NCI-H2227 (cell line): ENCODE measurements at regions not wholly inside any gene's neighbourhood (a gene's known extent, or its start where the extent isn't known, plus 50 kb on each side); places are given as distances from the start of the nearest gene placed in this dataset.

ENCODE experiments used
- DNase-seq: peaks from one replicate; lab custom pipeline; 2025; ENCODE audit not compliant: unreplicated experiment; lab: John Stamatoyannopoulos, UW

DNA sequence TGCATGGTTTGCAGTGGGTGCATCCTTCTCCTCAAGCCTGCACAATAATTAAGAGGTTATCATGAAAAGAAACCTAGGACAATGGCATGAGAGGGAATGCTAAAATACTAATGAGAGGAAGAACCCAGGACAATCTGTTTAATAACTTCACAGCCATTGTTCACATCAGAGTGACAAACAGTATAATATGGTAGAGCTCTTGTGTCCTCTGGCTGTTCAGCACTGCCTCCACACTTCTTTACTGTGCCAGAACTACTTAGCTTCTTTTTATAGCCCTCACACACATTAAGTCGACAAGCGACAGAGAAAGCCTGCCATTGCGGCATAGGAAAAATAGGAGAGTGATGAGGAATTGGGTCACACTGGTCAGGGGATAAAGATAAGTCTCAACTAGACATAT is 65.0 kb upstream of the MEIS2 start:
- DNase-seq, result no peak

DNA sequence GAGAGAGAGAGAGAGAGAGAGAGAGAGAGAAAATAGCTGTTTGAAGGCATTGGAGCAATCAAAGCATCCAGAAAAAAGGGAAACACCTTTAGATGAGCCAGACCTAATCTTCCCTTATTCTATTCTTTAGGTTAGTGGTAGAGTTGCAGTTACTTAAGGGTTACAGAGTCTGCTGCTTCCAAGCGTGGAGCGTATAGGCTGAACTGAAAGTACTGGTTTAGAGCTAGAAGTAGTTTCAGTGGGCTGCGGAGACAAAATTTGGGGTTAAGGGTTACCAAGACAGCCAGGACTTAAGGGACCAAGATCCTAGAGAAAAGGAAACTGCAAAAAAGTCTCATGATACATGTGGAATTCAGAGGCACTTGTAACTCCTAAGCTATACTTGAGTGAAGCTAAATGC is 66.1 kb upstream of the MEIS2 start:
- DNase-seq, result no peak

DNA sequence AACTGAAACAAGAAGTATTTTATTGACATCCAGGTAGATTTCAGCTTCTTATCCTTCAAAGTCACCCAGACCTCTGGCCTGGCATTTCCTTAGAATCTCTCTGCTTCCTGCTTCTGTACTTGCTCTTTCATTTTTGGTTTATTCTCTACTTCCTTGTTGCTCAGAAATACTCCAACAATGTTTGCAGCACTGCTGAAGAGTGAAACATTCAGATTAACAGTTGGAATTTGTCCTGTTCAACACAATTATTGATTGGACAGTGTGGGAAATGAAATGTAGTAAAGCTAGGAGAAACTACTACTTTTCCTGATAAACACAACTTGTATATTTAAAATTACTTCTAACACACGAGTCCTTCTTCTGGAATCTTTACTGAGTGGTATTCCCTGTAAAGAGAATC is 81.0 kb upstream of the MEIS2 start:
- no peak for DNase-seq

DNA sequence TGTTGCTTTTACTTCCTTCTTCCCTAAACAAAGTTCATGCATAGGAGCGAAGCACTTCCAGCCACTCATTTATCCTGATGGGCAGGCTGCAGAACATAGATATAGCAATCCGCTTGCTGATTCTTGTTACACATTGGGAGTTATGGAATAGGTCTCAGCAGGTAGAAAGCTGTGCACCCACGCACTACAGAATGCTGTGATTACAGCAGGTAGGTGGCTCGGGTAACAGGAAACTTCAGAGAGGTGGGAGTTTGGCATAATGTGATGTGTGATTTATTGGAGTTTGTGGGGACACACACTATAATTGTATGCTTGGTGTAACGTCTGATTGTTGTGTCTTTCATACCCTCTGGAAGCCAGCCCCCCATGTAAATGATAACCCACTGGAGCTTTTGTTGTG is 99.2 kb upstream of the MEIS2 start:
- no peak for DNase-seq

DNA sequence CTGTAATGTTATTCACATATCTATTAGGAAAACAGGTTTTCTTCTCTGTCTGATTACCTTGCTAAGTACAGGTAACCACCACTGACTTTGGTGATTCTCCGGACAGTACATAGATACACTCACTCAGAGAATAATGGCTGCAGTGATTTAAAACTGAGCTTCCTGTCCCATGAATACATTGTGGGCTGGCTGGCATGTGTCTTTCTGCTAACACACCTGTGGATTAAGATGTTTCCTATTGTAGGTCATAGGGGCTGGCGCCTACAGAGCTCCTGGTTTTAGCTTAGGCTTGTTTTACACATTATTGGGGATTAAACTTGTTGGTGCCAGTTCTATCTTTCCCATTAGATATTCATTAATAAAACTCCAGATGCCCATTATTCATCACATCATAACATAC is 102.7 kb upstream of the MEIS2 start:
- DNase-seq, result no peak

DNA sequence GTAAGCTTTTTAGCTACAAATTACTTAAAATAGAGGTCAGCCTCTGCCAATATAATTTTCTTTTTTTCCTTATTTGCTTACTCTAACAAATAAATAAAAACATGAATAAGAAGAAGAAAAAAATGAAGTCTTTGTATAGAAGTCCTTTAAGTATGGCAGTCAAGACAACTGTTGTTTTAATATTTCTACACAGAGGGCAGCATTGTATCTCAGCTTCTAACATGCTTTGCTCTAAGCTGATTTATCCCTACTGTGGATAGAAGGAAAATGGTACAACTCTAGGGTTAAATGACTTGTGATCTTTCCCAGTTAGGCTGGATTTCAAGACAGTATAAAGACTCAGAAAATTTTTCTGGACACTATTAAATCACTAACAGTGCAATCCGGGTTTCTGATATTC is 104.3 kb upstream of the MEIS2 start:
- DNase-seq, result no peak

DNA sequence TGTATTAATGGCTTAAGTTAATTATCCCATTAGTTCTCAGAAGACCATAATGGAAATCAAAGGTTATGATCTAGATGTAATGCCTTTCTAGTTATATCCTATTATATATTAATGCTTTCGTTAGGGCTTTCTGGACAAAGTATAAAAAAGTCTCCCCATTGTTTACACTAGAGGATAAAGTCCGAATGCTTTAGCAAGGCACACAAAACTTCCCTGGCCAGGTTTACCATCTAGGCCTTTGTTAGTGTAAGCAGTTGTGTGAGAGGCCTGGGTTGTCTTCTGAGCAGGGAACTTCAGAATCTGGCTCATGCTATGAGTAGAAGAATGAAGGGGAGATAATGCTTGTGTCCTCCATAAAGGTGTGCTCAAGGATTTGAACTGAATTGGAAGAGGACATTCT is 106.3 kb upstream of the MEIS2 start:
- DNase-seq, result no peak

DNA sequence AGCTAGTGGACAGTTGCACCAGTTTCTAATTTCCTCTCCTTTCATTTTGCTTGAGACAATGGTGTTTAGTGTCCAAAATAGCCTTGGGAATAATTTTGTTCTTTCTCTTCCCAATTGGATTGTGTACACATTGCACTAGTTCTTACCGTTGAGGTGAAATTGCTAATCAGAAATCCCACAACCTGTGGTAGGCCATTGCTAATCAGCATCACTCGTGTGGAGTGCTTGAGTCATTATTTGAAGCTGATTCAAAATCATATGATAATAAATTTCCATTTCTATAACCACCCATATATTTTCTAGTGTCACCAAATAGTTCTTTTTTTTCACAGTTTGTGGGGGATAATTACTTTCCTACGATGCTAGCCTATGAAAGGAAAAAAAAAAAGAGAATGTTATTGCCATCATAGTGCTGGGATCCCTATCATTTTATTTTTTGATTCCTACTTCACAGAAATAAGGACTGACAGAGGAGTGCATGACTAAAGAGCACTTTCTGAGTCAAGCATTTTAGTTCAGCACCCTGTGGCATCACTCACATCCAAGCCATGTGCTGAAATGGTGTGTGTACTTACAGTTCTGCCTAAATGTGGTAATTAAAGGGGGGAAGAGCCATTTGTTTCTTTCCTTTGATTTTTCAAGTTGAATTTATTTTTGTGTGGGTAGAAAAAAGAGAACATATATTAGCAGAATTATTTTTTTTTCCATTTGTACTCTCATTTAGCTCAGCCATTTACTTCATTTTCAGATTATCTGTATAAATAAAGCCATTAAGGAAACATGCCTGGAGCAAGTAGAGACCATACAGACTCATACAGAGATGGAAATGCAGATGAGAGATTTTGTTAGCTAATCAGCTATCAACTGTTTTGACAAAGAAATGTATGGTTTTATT is 108.0 kb upstream of the MEIS2 start:
- DNase-seq, result no peak

DNA sequence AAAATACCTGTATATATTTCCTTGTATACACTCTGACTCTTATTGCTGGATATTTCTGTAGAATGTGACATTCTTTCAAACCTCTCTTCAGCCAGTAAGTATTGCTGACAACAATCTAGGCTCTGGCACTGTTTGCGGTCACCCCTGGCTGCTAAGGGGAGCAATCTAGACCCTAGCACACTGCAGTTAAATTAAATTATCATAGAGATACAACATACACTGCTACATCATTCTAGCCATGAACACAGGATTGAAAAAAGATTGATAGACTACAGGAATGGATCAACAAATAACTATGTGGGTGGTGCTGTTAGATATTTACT is 108.7 kb upstream of the MEIS2 start:
- DNase-seq, result no peak

DNA sequence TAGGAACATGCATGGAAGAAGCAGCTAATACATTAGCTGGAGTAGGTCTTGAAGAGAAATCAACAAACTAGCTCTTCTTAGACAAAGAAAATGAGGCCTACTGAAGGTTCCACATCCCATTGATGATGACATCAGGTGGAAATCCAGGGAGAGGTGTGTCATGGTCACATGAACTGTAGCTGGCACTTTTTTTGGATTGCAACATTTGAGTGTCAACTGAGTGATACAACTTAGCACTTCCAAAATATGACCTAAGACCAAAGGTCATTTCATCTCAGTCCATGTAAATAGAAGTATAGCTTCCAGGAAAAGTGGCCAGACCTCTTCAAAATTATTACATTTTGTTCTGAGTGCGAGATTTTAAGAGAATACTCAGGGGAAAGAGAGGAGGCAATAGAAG is 117.2 kb upstream of the MEIS2 start:
- DNase-seq, result no peak

DNA sequence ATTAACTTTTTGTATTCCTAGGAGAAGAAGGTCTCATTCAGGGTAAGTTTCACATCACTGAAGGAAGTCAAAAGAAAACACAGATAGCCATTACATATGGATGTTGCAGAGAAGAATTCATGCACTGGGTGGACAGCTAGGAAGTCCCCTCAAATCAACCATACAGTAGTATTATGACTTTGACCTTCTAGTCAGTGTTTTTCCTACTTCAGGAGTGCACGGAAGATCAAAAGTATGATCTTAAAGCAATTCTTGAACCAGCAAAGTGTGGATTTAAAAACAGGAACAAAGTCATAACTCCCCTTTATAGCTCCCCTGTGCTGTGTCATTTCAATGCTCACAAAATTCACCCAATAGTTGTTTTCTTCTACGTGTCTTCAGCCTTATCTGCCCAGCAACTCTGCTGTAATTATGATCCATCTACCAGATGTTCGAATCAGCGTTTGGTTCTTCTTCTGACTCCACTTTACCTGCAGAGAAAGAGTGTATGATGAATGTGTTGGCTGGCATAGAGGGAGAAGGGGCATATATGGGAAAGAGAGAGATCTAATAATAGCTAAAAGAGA is 118.1 kb upstream of the MEIS2 start:
- DNase-seq, result no peak

DNA sequence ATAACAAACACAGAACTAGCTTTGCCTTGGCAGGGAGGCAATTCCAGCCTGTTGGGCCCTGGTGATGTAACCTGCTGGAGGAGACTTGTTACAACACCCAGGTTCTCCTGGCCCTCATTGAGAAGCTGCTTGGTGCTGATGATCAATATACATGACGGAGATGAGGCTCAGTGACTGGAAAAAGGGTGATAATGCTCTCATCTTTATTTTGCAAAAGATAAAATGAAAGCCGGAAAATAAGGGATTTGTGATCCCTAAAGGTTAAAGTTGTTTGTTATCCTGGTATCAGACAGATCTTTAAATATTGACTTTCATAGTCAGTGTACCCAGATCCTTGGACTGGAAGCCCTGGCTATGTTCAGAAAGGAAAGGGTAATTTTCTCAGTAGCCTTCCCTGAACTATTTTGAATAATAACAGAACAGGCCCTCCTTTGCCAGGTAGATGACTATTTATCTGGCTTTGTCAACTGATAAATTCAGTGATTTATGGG is 118.9 kb upstream of the MEIS2 start:
- no peak for DNase-seq

DNA sequence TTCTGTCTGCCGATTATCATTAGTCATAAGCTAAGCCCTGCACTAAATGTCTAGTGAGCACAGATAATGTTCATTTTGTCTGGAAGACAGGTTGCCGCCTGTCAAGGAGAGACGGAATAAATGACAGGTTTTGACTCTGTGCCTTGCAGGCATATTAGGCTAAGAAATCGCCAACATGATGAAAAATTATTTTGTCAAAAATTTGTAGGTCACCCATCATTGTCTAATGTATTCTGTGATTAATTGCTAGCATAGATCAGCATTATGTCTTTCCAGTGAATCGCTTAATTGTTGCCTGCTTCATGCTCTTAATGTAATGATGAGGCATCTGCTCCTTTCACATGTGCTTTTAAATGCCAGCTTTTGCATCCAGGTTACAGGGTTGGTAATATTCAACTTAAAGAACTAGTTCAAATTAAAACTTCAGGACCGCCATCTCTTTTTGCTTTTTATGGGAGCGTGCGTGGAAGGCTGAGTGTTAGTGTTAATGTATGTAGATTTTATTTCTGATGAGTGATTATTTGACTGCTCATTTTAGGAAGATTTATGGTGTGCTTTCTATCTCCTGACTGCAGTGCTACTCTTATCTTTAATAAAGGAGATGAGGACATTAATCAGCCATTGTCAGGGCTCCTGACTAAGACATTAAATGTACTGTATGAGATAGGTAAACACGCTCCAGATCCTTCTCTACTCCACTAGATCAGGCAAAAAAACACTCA is 120.8 kb upstream of the MEIS2 start:
- no peak for DNase-seq

DNA sequence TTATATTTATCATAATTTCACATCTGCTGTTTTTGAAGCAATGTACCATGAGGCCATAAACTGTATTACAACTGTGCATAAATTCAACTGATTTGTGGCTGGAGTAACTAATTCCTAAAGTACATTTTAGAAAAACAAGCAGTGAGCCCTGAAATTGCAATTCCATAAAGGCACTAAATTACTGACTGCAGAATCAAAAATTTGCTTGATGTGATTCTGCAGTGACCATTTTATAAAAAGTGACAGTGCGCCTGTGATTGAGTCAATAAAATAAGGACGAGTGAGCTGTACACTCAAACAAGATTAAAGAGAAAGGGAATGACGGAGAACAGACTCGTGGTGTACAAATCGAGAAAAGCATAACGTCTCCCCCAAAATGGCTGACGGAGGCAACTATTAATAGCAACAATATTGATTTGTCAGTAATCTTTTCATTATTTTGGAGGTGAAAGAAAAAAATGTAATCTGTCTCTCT is 121.4 kb upstream of the MEIS2 start:
- DNase-seq, result no peak

DNA sequence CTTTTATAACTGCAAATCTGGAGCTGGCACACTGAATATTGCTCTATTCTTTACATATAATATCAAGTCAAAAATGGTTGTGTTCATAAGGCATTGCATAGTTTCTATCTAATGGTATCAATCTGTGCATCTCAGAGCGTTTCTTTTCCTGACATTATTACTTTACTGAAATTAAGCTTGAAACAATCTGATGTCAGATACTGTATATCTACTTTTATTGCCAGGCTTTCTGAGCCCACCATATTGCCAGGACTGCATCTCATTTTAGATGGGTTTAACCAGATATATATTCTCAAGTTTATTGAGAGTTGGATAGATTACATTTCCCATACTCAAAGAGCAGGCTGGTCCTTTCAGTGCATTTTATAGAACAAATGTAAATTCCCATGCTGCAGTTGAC is 122.7 kb upstream of the MEIS2 start:
- DNase-seq, result no peak

DNA sequence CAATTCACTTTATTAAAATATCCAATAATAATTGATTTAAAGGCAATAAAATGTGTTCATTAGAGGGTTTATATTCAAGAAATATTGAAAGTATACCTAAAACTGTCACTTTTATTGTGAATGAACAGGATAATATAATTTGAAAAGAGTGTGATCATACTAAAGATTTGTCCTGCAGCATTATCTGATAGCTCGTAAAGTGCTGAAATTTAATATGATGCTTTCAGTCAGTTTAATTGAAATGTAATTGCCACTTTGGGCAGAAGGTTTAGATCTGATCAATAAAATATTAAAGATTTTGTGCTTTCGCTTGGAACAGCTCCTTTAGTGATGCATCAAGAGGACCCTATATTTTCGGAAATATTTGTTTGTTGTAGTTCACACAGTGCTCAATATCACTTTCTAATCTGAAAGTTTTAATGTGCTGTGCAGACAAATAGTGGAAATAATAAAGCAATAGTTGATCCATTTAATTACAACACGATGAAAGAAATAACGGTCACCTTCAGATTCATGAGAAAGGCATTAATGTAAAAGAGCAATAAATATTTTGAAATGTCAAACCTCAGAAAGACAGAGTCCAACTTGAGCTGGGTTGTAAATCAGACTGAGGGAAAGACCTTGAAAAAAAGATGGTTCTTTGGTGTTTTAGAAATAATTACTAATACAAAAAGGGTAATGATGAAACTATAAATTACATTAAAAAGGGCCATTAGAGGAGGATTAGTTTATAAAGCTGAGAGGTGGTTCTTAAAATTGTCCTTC is 129.7 kb upstream of the MEIS2 start:
- DNase-seq, result no peak

DNA sequence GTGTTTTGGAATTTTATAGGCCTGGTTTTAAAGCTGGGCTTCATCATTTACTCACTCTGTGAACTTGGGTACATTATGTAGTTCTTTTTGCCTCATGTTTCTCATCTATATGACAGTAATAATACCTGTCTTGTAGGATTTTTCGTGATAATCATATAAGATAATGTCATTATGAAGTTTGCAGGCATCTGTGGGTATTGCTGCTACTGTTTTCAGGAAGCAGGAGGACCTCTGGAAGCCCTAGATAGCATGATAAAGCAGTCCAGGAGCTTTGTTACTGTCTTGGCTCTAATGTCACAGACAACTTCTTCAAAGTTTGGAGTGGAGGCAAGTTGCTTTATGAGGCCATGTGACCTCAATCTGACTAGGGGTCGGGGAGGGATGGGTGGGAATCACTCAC is 145.0 kb upstream of the MEIS2 start:
- DNase-seq, result no peak

DNA sequence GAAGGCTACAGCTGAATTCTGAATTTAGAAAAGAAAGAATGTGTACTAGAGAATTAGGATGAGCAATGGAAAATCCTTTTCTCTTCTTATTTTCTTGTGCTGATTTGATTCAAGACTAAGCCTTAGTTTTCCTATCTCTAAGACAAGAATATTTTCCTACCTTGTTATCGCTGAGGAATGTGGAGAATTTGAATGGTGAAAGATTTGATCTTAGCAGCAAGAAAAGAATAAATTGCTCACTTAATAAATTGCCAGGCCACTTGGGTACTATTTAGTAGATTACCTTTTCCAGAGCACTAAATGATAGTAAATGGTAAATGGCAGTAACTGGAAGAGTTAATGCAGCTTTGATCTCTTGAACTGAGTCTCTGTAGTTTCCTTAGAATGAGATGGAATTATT is 145.7 kb upstream of the MEIS2 start:
- DNase-seq, result no peak

DNA sequence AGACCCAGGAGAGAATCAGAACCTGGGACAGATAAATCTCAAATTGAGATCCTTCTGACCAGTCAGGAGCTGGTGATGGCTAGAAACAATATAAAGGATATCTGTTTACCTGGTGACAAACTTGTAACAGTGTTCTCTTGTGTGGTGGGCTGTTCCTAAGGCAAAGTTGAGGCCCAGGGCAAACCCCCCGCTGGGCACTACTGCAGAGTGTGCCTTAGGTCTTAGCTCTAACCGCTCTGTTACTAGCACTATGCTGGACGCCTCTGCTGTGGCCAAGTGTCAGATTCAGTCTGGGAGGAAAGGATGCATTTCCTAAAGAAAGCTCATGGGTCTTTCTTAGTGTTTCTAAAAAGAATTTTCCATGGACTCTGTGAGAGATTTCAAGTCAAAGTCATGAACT is 146.5 kb upstream of the MEIS2 start:
- no peak for DNase-seq

DNA sequence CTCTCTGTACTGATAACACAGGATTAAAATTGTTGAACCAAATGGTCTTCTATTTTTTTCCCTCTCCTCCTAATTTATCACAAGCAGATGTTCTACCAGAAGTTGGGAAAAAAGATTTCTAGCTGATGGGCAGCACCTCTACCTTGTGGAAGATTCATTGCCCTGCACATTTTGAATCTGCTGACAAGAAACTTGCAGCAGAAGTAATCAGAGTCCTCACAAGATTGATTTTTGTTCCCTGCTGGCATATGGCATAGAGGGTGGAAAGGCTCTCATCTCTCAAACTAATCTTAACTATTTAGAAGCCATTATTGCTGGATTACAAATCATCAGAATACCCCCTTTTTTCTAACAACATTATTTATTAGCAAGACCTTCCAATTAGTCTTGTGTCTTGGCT is 148.9 kb upstream of the MEIS2 start:
- DNase-seq, result no peak

DNA sequence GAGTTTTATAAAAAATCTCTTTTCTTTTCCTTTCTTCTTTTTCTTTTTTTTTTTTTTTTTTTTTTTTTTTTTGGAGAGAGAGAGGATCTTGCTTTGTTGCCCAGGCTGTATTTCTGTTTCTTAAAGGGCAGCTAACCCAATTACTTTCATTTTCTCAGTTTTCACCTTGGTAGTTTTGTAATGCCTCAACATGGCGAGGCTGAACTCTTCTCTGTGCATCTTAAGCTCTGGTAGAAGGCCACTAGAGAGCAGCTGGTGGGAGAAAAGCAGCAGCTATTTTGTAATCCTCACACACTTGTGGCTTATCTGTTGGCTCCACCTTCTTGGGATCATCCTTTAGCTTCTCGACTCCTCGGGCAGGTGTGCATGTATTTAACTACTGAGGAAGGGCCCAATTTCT is 152.2 kb upstream of the MEIS2 start:
- no peak for DNase-seq
